OCI-LY7 (cell line): ENCODE measurements at regions not wholly inside any gene's neighbourhood (a gene's known extent, or its start where the extent isn't known, plus 50 kb on each side); places are given as distances from the start of the nearest gene placed in this dataset.

ENCODE experiments used
- EZH2phosphoT487 ChIP-seq: fragments of 200-600 bp; sonication (generic); IDR thresholded peaks from 2 replicates; pipeline ENCODE4 v1.6.1; 2018; ENCODE audit warnings: low read depth, borderline replicate concordance, mild to moderate bottlenecking, mixed run types, antibody characterized with exemption, low read length, moderate library complexity, mixed read lengths
- TF ChIP-seq, protein P1 (sequence below): fragments of 200-600 bp; sonication (generic); conservative IDR thresholded peaks from 2 replicates; pipeline ENCODE4 v1.5.1; 2014; ENCODE audit warnings: mild to moderate bottlenecking, antibody characterized with exemption, low read length, moderate library complexity, mixed read lengths

DNA sequence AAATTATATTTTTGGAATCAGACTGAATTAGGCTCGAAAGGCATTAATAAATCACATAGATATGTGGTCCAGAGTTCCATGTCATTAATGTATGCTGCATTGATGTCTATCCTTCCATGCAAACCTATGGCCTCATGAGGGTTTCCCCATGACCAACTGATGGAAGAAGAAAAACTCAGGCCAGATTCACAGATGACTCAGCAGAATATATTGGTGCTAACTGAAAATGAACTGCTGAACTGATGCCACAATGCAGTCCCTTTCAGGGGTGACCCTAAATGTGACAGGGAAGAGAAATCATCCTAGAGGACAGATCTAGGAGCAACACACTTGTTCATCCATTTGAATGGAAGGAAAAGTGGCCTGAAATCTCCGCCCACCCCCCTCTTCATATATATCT is 110.5 kb upstream of the KCND3 start:
- TF ChIP-seq, protein P1, sequence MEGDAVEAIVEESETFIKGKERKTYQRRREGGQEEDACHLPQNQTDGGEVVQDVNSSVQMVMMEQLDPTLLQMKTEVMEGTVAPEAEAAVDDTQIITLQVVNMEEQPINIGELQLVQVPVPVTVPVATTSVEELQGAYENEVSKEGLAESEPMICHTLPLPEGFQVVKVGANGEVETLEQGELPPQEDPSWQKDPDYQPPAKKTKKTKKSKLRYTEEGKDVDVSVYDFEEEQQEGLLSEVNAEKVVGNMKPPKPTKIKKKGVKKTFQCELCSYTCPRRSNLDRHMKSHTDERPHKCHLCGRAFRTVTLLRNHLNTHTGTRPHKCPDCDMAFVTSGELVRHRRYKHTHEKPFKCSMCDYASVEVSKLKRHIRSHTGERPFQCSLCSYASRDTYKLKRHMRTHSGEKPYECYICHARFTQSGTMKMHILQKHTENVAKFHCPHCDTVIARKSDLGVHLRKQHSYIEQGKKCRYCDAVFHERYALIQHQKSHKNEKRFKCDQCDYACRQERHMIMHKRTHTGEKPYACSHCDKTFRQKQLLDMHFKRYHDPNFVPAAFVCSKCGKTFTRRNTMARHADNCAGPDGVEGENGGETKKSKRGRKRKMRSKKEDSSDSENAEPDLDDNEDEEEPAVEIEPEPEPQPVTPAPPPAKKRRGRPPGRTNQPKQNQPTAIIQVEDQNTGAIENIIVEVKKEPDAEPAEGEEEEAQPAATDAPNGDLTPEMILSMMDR, result no peak
- no peak for TF ChIP-seq EZH2phosphoT487
